Vagina (tissue), 2 donors: ENCODE measurements at regions not wholly inside any gene's neighbourhood (a gene's known extent, or its start where the extent isn't known, plus 50 kb on each side); places are given as distances from the start of the nearest gene placed in this dataset.

Experiments used
- DNase-seq, 2 donors: peaks; one replicate each; pipeline ENCODE4 v3.0.0-alpha.2; 2017; ENCODE audit errors: extremely low spot score in 2 of 2
- H3K27ac ChIP-seq: fragments of 200-600 bp; sonication (generic); one replicate; pipeline ENCODE4 v1.5.1; 2019
- H3K27me3 ChIP-seq: fragments of 200-600 bp; sonication (generic); one replicate; pipeline ENCODE4 v1.5.1; 2019
- H3K36me3 ChIP-seq, 2 donors: fragments of 200-600 bp; sonication (generic); one replicate each; pipeline ENCODE4 v1.5.1; 2017 to 2019
- H3K4me1 ChIP-seq: fragments of 200-600 bp; sonication (generic); one replicate; pipeline ENCODE4 v1.5.1; 2019
- H3K4me3 ChIP-seq, 2 donors: fragments of 200-600 bp; sonication (generic); 1 replicate in 1 of 2; 2 replicates in 1 of 2; pipeline ENCODE4 v1.5.1; 2016 to 2019
- H3K9me3 ChIP-seq: fragments of 200-600 bp; sonication (generic); one replicate; pipeline ENCODE4 v1.5.1; 2019
- POLR2A ChIP-seq, 2 donors: fragments of 450-650 bp; IDR thresholded peaks; one replicate each; pipeline ENCODE4 v1.6.1; 2017; ENCODE audit warnings: antibody characterized with exemption in 2 of 2, mild to moderate bottlenecking in 2 of 2, moderate library complexity in 2 of 2
- POLR2AphosphoS5 ChIP-seq, 2 donors: sonication (generic); formaldehyde crosslinking; IDR thresholded peaks; one replicate each; pipeline ENCODE4 v1.9.0; 2017; ENCODE audit warnings: antibody characterized with exemption in 2 of 2, mild to moderate bottlenecking in 2 of 2, low read depth in 1 of 2; ENCODE audit not compliant: insufficient read depth in 1 of 2
- intact Hi-C: fragments of 100-400 bp; cut with DNase I; formaldehyde crosslinking; loops from one replicate; pipeline ENCODE4 v1.15.1; 2023
- TF ChIP-seq, protein P1 (sequence below), 3 experiments: fragments of 450-650 bp in 2 of 3; fragments of 200-600 bp in 1 of 3; sonication (generic) in 1 of 3; IDR thresholded peaks; one replicate each; pipeline ENCODE4 v1.5.1; 2017 to 2019; ENCODE audit warnings: antibody characterized with exemption in 3 of 3, mild to moderate bottlenecking in 2 of 3, moderate library complexity in 2 of 3

DNA sequence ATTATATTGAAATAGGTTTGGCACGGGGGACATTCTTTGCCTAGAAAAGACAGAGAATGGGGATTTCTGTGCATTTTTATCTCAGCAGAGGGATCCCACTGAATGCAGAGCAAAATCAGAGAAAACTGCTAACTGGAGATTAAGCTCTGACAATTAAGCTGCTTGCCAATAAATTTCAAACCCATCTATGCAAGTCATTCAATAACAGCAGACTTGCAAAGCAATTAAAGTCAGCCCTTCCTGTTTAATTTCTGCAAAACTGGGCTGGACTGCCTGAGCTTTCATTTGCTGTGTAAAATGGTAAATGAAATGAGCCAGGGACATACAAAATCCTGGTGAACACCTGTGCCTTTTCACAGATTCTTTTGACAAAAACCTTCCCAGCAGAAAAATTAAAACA is 1273.9 kb upstream of the CNTN5 start:
- H3K36me3 ChIP-seq, result no peaks in the 10 kb centered on the region
- no peak for DNase-seq
- no peak overlapping the region for H3K27ac ChIP-seq
- H3K27me3 ChIP-seq, result no peaks in the 10 kb centered on the region
- no peak overlapping the region for H3K4me3 ChIP-seq
- intact Hi-C loops, result no loop called here
- no peaks in the 10 kb centered on the region for H3K9me3 ChIP-seq
- TF ChIP-seq POLR2AphosphoS5 (IDR thresholded peaks at IDR 0.05; ENCODE audit: insufficient read depth in 1 of 2, low read depth in 1 of 2), result no peak
- no peak for TF ChIP-seq POLR2A (IDR thresholded peaks at IDR 0.05)
- TF ChIP-seq, protein P1, sequence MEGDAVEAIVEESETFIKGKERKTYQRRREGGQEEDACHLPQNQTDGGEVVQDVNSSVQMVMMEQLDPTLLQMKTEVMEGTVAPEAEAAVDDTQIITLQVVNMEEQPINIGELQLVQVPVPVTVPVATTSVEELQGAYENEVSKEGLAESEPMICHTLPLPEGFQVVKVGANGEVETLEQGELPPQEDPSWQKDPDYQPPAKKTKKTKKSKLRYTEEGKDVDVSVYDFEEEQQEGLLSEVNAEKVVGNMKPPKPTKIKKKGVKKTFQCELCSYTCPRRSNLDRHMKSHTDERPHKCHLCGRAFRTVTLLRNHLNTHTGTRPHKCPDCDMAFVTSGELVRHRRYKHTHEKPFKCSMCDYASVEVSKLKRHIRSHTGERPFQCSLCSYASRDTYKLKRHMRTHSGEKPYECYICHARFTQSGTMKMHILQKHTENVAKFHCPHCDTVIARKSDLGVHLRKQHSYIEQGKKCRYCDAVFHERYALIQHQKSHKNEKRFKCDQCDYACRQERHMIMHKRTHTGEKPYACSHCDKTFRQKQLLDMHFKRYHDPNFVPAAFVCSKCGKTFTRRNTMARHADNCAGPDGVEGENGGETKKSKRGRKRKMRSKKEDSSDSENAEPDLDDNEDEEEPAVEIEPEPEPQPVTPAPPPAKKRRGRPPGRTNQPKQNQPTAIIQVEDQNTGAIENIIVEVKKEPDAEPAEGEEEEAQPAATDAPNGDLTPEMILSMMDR (IDR thresholded peaks at IDR 0.05), result no peak
- H3K4me1 ChIP-seq, result no peaks in the 10 kb centered on the region

- Histone ChIP-seq H3K27ac (no peak overlapping the region), H3K9me3 (no peaks in the 10 kb centered on the region), H3K27me3 (no peaks in the 10 kb centered on the region), H3K4me3 (no peak overlapping the region), H3K36me3 (no peaks in the 10 kb centered on the region), H3K4me1 (no peaks in the 10 kb centered on the region)
- no peak for DNase-seq
- TF ChIP-seq POLR2A (IDR thresholded peaks at IDR 0.05), result no peak
- intact Hi-C loops, result no loop called here
These were observed 1269.3 kb upstream of the CNTN5 start for GRCh38 chr11:97751405-97751804.

DNA sequence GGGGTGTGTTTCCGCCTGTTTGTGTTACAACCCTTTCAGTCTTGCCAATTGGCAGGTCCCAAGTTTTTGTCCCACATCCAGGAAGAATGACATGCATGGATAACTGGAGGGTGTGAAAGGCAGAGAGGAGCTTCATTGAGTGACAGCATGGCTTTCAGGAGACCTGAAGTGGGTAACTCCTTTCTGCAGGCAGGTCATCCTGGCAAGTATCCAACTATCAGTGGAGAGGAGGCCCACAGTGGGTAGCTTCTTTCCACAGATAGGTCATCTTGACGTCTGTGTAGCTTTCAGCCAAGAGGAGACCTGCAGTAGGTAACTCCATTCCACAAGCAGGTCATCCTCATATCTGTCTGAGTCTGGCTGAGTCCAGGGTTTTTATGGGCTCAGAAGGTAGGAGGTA is 1268.8 kb upstream of the CNTN5 start:
- Histone ChIP-seq H3K9me3 (no peaks in the 10 kb centered on the region), H3K27me3 (no peaks in the 10 kb centered on the region), H3K4me1 (no peaks in the 10 kb centered on the region), H3K4me3 (no peak overlapping the region), H3K27ac (no peak overlapping the region), H3K36me3 (no peaks in the 10 kb centered on the region)
- TF ChIP-seq POLR2A (IDR thresholded peaks at IDR 0.05) (no peak), POLR2AphosphoS5 (IDR thresholded peaks at IDR 0.05; ENCODE audit: insufficient read depth in 1 of 2, low read depth in 1 of 2) (no peak)
- TF ChIP-seq, protein P1 (IDR thresholded peaks at IDR 0.05), result no peak
- no peak for DNase-seq
- intact Hi-C loops, result no loop called here

DNA sequence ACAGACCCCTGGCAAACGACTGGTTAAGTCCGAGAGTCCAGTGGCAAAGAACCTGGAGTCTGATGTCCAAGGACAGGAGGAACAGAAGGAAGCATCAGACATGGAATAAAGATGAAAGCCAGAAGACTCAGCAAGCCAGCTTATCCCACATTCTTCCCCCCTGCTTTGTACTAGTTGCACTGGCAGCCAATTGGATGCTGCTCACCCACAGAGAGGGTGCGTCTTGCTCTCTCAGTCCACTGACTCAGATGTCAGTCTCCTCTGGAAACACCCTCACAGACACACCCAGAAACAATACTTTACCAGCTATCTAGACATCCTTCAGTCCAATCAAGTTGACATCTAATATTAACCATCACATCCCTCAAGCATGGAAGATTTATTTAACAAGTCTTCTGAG is 1265.8 kb upstream of the CNTN5 start:
- Histone ChIP-seq H3K36me3 (no peaks in the 10 kb centered on the region), H3K4me3 (no peak overlapping the region), H3K27me3 (no peaks in the 10 kb centered on the region), H3K4me1 (no peaks in the 10 kb centered on the region), H3K27ac (no peak overlapping the region), H3K9me3 (no peaks in the 10 kb centered on the region)
- no peak for DNase-seq
- TF ChIP-seq POLR2A (IDR thresholded peaks at IDR 0.05), result no peak
- no peak for TF ChIP-seq POLR2AphosphoS5 (IDR thresholded peaks at IDR 0.05; ENCODE audit: insufficient read depth in 1 of 2, low read depth in 1 of 2)
- intact Hi-C loops, result no loop called here

GRCh38 chr11:97756571-97757335 is 1264.0 kb upstream of the CNTN5 start:
- H3K27me3 ChIP-seq, result no peaks in the 10 kb centered on the region
- H3K4me3 ChIP-seq, result no peak overlapping the region
- DNase-seq, result no peak
- TF ChIP-seq, protein P1 (IDR thresholded peaks at IDR 0.05), result no peak
- TF ChIP-seq POLR2A (IDR thresholded peaks at IDR 0.05), result no peak
- TF ChIP-seq POLR2AphosphoS5 (IDR thresholded peaks at IDR 0.05; ENCODE audit: insufficient read depth in 1 of 2, low read depth in 1 of 2), result no peak
- H3K27ac ChIP-seq, result no peak overlapping the region
- intact Hi-C loops, result no loop called here
- H3K4me1 ChIP-seq, result no peaks in the 10 kb centered on the region
- H3K36me3 ChIP-seq, result no peaks in the 10 kb centered on the region
- H3K9me3 ChIP-seq, result no peaks in the 10 kb centered on the region

DNA sequence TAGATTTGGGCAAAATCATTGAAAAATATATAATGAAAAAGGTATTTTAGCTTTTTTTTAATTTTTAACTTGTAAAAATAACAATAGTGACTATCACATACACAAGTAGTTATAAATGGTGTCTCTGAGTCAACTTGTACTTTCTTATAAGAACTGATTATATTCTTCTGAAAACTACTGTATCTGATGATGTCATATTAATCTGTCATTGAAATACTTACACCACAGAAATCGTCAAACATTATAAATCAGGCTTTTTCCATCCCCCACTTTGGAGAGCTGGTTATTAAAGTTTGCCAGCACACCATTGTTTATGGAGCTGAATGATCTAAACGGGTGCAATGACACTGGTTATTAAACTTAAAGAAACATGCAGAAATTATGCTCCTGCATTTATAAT is 1259.6 kb upstream of the CNTN5 start:
- Histone ChIP-seq H3K27me3 (no peaks in the 10 kb centered on the region), H3K9me3 (no peaks in the 10 kb centered on the region), H3K4me3 (no peak overlapping the region), H3K4me1 (no peaks in the 10 kb centered on the region), H3K27ac (no peak overlapping the region), H3K36me3 (no peaks in the 10 kb centered on the region)
- intact Hi-C loops, result no loop called here
- TF ChIP-seq, protein P1 (IDR thresholded peaks at IDR 0.05), result no peak
- TF ChIP-seq POLR2AphosphoS5 (IDR thresholded peaks at IDR 0.05; ENCODE audit: insufficient read depth in 1 of 2, low read depth in 1 of 2) (no peak), POLR2A (IDR thresholded peaks at IDR 0.05) (no peak)
- DNase-seq, result no peak
